WTC11 (cell line): ENCODE measurements at regions not wholly inside any gene's neighbourhood (a gene's known extent, or its start where the extent isn't known, plus 50 kb on each side); places are given as distances from the start of the nearest gene placed in this dataset.

Source experiments
- ATAC-seq: fragments of 200-7000 bp; cut with Tn5 transposase; 2 replicates; pipeline ENCODE4 v1.10.0; 2021; ENCODE audit warnings: mild to moderate bottlenecking, moderate library complexity
- CTCF ChIA-PET: fragments of 300-600 bp; sonication (Branson Sonifier 250); formaldehyde crosslinking; loops from one replicate; lab custom pipeline; 2021; ENCODE audit warnings: antibody characterized with exemption; lab: Charles Lee
- POLR2A ChIA-PET: fragments of 350-600 bp; sonication (Branson Sonifier 250); formaldehyde crosslinking; loops from one replicate; lab custom pipeline; 2021; ENCODE audit warnings: antibody characterized with exemption; lab: Charles Lee
- DNase-seq: peaks from one replicate; pipeline ENCODE4 v3.0.0; 2021; ENCODE audit warnings: low spot score
- H3K27ac Mint-ChIP-seq: 2 replicates; pipeline ENCODE4 v1.8.0; 2021; ENCODE audit warnings: mixed read lengths
- H3K27me3 Mint-ChIP-seq: 2 replicates; pipeline ENCODE4 v1.8.0; 2021; ENCODE audit warnings: low read depth, mild to moderate bottlenecking, moderate library complexity, mixed read lengths
- H3K36me3 Mint-ChIP-seq: 2 replicates; pipeline ENCODE4 v1.8.0; 2021; ENCODE audit warnings: mixed read lengths
- H3K4me1 Mint-ChIP-seq: 2 replicates; pipeline ENCODE4 v1.8.0; 2022; ENCODE audit warnings: mixed read lengths
- H3K4me3 Mint-ChIP-seq: 2 replicates; pipeline ENCODE4 v1.8.0; 2021; ENCODE audit warnings: mild to moderate bottlenecking, moderate library complexity, mixed read lengths
- H3K9me3 Mint-ChIP-seq: 2 replicates; pipeline ENCODE4 v1.8.0; 2021; ENCODE audit warnings: mixed read lengths
- CREM ChIP-seq: sonication (generic); formaldehyde crosslinking; IDR thresholded peaks from 2 replicates; pipeline ENCODE4 v1.8.1; 2022; ENCODE audit warnings: mild to moderate bottlenecking, missing genetic modification reagents, moderate library complexity
- EMX1 ChIP-seq: fragments of 250-450 bp; sonication (Bioruptor Pico); IDR thresholded peaks from 2 replicates; pipeline ENCODE4 v1.8.0; 2021; ENCODE audit warnings: mild to moderate bottlenecking
- FOXP1 ChIP-seq: sonication (generic); formaldehyde crosslinking; IDR thresholded peaks from 2 replicates; pipeline ENCODE4 v1.8.0; 2022; ENCODE audit warnings: missing genetic modification reagents, mild to moderate bottlenecking, moderate library complexity, borderline replicate concordance
- NFE2L1 ChIP-seq: sonication (generic); formaldehyde crosslinking; IDR thresholded peaks from 2 replicates; pipeline ENCODE4 v1.8.1; 2023; ENCODE audit warnings: missing genetic modification reagents
- NR3C1 ChIP-seq: sonication (generic); formaldehyde crosslinking; conservative IDR thresholded peaks from 2 replicates; pipeline ENCODE4 v1.8.1; 2023; ENCODE audit warnings: low read depth, mild to moderate bottlenecking, missing genetic modification reagents
- SMAD4 ChIP-seq: sonication (generic); formaldehyde crosslinking; IDR thresholded peaks from 2 replicates; pipeline ENCODE4 v1.8.0; 2022; ENCODE audit warnings: mild to moderate bottlenecking, missing genetic modification reagents
- SP1 ChIP-seq: sonication (generic); formaldehyde crosslinking; conservative IDR thresholded peaks from 2 replicates; pipeline ENCODE4 v1.8.1; 2022; ENCODE audit warnings: missing genetic modification reagents
- TP53 ChIP-seq: sonication (generic); formaldehyde crosslinking; IDR thresholded peaks from 2 replicates; pipeline ENCODE4 v1.8.1; 2023; ENCODE audit warnings: mild to moderate bottlenecking, missing genetic modification reagents
- ZNF232 ChIP-seq: sonication (generic); formaldehyde crosslinking; IDR thresholded peaks from 2 replicates; pipeline ENCODE4 v1.8.0; 2022; ENCODE audit warnings: mild to moderate bottlenecking, missing genetic modification reagents
- ZNF671 ChIP-seq: fragments of 250-450 bp; sonication (Bioruptor Pico); IDR thresholded peaks from 2 replicates; pipeline ENCODE4 v1.8.0; 2021; ENCODE audit warnings: mild to moderate bottlenecking
- TF ChIP-seq, protein P1 (sequence below): sonication (generic); formaldehyde crosslinking; IDR thresholded peaks from 2 replicates; pipeline ENCODE4 v1.8.1; 2022; ENCODE audit warnings: mild to moderate bottlenecking, missing genetic modification reagents, moderate library complexity, borderline replicate concordance
- TF ChIP-seq, protein P2 (sequence below): fragments of 250-450 bp; sonication (Bioruptor Pico); IDR thresholded peaks from 2 replicates; pipeline ENCODE4 v1.9.0; 2021; ENCODE audit warnings: mild to moderate bottlenecking, borderline replicate concordance
- TF ChIP-seq, protein P3 (sequence below): fragments of 250-450 bp; sonication (Bioruptor Pico); IDR thresholded peaks from 2 replicates; pipeline ENCODE4 v1.9.0; 2021; ENCODE audit warnings: mild to moderate bottlenecking
- TF ChIP-seq, protein P4 (sequence below): fragments of 200-600 bp; IDR thresholded peaks from 2 replicates; pipeline ENCODE4 v1.8.0; 2022; ENCODE audit warnings: antibody characterized with exemption
- TF ChIP-seq, protein P5 (sequence below): sonication (generic); formaldehyde crosslinking; conservative IDR thresholded peaks from 2 replicates; pipeline ENCODE4 v1.8.1; 2022; ENCODE audit warnings: mild to moderate bottlenecking, missing genetic modification reagents
- TF ChIP-seq, protein P6 (sequence below): sonication (generic); formaldehyde crosslinking; IDR thresholded peaks from 2 replicates; pipeline ENCODE4 v1.8.0; 2023; ENCODE audit warnings: mild to moderate bottlenecking, missing genetic modification reagents
- TF ChIP-seq, protein P7 (sequence below): fragments of 250-450 bp; sonication (Bioruptor Pico); IDR thresholded peaks from 2 replicates; pipeline ENCODE4 v1.9.0; 2021; ENCODE audit warnings: mild to moderate bottlenecking
- TF ChIP-seq, protein P8 (sequence below): fragments of 250-450 bp; sonication (Bioruptor Pico); IDR thresholded peaks from 2 replicates; pipeline ENCODE4 v1.8.0; 2021; ENCODE audit warnings: mild to moderate bottlenecking

DNA sequence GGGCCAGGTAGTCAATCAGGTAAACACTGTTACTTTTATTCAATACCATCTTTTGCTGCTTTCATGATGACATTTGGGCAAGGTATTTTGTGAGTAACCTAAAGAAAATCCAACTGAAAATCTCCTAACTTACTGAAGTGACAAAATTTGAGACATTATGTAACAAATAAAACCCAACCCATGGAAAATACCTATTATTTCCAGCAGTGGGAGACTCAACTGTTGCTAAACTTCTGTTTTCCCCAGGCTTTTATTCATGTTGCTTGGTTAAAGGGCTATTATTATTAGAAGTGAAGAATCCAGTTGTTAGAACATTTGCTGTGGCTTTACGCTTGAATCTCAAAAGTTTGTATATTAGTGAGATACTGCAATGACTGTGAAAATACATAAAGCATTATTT, 215.9 kb downstream of the MDFIC start:
- peaks cover 13% of the 10 kb centered on the region for H3K4me1 Mint-ChIP-seq
- CTCF ChIA-PET = no interaction called here
- H3K4me3 Mint-ChIP-seq = no peak overlapping the region
- TF ChIP-seq NR3C1 (CRISPR knock-in tag) (no peak), SMAD4 (CRISPR knock-in tag) (no peak), TP53 (CRISPR knock-in tag) (no peak), FOXP1 (CRISPR knock-in tag) (no peak), ZNF671 (CRISPR knock-in tag) (no peak)
- TF ChIP-seq, all 79 proteins: peak for 0
- H3K27me3 Mint-ChIP-seq = no peaks in the 10 kb centered on the region
- DNase-seq = no peak
- no peaks in the 10 kb centered on the region for H3K36me3 Mint-ChIP-seq
- H3K9me3 Mint-ChIP-seq = no peaks in the 10 kb centered on the region; the same call in 1 of the 2 replicates
- H3K27ac Mint-ChIP-seq = no peak overlapping the region
- POLR2A ChIA-PET = no interaction called here
- no peak for ATAC-seq

DNA sequence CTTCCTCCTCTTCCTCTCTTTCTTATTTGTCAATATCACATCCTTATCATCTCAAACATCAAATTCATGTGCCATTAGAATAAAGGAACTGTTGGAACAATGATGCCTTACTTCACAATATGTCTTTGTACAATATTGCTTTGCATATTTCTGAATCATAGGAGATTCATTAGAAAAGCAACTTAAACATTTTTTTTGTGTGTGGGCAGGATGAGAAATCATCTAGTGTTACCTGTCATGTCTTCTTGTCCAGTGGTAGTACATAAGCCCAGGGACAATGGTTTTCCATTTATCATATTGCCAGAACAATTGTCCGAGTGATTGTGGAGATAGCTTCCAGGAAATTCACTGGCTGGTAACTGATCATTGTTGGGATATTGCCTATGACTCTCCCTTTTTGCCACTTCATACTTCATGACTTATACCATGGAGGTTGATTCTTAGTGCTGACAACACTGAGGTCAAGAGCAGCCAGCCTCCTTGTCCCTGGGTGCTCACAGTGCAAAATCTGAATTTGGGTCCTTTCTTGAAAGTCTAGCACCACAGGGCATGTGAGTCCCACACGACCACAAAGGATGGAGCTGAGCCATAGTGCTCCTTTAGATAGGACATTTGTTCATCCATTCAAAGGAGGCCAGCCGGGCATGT, 215.0 kb downstream of the MDFIC start:
- POLR2A ChIA-PET = no interaction called here
- H3K9me3 Mint-ChIP-seq = peaks cover 4% of the 10 kb centered on the region
- ATAC-seq (no peak), DNase-seq (no peak)
- H3K27me3 Mint-ChIP-seq = no peaks in the 10 kb centered on the region
- peaks cover 13% of the 10 kb centered on the region for H3K4me1 Mint-ChIP-seq
- CTCF ChIA-PET = no interaction called here
- no peak overlapping the region for H3K4me3 Mint-ChIP-seq
- no peaks in the 10 kb centered on the region for H3K36me3 Mint-ChIP-seq
- H3K27ac Mint-ChIP-seq = no peak overlapping the region
- TF ChIP-seq, protein P1, sequence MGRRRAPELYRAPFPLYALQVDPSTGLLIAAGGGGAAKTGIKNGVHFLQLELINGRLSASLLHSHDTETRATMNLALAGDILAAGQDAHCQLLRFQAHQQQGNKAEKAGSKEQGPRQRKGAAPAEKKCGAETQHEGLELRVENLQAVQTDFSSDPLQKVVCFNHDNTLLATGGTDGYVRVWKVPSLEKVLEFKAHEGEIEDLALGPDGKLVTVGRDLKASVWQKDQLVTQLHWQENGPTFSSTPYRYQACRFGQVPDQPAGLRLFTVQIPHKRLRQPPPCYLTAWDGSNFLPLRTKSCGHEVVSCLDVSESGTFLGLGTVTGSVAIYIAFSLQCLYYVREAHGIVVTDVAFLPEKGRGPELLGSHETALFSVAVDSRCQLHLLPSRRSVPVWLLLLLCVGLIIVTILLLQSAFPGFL = no peak
- TF ChIP-seq EMX1 (CRISPR knock-in tag) = no peak
- TF ChIP-seq SP1 = no peak
- TF ChIP-seq ZNF232 = no peak
- no peak for TF ChIP-seq TP53 (CRISPR knock-in tag)
- TF ChIP-seq, protein P2, sequence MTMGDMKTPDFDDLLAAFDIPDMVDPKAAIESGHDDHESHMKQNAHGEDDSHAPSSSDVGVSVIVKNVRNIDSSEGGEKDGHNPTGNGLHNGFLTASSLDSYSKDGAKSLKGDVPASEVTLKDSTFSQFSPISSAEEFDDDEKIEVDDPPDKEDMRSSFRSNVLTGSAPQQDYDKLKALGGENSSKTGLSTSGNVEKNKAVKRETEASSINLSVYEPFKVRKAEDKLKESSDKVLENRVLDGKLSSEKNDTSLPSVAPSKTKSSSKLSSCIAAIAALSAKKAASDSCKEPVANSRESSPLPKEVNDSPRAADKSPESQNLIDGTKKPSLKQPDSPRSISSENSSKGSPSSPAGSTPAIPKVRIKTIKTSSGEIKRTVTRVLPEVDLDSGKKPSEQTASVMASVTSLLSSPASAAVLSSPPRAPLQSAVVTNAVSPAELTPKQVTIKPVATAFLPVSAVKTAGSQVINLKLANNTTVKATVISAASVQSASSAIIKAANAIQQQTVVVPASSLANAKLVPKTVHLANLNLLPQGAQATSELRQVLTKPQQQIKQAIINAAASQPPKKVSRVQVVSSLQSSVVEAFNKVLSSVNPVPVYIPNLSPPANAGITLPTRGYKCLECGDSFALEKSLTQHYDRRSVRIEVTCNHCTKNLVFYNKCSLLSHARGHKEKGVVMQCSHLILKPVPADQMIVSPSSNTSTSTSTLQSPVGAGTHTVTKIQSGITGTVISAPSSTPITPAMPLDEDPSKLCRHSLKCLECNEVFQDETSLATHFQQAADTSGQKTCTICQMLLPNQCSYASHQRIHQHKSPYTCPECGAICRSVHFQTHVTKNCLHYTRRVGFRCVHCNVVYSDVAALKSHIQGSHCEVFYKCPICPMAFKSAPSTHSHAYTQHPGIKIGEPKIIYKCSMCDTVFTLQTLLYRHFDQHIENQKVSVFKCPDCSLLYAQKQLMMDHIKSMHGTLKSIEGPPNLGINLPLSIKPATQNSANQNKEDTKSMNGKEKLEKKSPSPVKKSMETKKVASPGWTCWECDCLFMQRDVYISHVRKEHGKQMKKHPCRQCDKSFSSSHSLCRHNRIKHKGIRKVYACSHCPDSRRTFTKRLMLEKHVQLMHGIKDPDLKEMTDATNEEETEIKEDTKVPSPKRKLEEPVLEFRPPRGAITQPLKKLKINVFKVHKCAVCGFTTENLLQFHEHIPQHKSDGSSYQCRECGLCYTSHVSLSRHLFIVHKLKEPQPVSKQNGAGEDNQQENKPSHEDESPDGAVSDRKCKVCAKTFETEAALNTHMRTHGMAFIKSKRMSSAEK = no peak
- TF ChIP-seq, protein P3, sequence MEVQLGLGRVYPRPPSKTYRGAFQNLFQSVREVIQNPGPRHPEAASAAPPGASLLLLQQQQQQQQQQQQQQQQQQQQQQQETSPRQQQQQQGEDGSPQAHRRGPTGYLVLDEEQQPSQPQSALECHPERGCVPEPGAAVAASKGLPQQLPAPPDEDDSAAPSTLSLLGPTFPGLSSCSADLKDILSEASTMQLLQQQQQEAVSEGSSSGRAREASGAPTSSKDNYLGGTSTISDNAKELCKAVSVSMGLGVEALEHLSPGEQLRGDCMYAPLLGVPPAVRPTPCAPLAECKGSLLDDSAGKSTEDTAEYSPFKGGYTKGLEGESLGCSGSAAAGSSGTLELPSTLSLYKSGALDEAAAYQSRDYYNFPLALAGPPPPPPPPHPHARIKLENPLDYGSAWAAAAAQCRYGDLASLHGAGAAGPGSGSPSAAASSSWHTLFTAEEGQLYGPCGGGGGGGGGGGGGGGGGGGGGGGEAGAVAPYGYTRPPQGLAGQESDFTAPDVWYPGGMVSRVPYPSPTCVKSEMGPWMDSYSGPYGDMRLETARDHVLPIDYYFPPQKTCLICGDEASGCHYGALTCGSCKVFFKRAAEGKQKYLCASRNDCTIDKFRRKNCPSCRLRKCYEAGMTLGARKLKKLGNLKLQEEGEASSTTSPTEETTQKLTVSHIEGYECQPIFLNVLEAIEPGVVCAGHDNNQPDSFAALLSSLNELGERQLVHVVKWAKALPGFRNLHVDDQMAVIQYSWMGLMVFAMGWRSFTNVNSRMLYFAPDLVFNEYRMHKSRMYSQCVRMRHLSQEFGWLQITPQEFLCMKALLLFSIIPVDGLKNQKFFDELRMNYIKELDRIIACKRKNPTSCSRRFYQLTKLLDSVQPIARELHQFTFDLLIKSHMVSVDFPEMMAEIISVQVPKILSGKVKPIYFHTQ (CRISPR knock-in tag) = no peak
- TF ChIP-seq, protein P4, sequence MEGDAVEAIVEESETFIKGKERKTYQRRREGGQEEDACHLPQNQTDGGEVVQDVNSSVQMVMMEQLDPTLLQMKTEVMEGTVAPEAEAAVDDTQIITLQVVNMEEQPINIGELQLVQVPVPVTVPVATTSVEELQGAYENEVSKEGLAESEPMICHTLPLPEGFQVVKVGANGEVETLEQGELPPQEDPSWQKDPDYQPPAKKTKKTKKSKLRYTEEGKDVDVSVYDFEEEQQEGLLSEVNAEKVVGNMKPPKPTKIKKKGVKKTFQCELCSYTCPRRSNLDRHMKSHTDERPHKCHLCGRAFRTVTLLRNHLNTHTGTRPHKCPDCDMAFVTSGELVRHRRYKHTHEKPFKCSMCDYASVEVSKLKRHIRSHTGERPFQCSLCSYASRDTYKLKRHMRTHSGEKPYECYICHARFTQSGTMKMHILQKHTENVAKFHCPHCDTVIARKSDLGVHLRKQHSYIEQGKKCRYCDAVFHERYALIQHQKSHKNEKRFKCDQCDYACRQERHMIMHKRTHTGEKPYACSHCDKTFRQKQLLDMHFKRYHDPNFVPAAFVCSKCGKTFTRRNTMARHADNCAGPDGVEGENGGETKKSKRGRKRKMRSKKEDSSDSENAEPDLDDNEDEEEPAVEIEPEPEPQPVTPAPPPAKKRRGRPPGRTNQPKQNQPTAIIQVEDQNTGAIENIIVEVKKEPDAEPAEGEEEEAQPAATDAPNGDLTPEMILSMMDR = no peak
- TF ChIP-seq, protein P5, sequence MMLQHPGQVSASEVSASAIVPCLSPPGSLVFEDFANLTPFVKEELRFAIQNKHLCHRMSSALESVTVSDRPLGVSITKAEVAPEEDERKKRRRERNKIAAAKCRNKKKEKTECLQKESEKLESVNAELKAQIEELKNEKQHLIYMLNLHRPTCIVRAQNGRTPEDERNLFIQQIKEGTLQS (CRISPR knock-in tag) = no peak
- TF ChIP-seq, protein P6, sequence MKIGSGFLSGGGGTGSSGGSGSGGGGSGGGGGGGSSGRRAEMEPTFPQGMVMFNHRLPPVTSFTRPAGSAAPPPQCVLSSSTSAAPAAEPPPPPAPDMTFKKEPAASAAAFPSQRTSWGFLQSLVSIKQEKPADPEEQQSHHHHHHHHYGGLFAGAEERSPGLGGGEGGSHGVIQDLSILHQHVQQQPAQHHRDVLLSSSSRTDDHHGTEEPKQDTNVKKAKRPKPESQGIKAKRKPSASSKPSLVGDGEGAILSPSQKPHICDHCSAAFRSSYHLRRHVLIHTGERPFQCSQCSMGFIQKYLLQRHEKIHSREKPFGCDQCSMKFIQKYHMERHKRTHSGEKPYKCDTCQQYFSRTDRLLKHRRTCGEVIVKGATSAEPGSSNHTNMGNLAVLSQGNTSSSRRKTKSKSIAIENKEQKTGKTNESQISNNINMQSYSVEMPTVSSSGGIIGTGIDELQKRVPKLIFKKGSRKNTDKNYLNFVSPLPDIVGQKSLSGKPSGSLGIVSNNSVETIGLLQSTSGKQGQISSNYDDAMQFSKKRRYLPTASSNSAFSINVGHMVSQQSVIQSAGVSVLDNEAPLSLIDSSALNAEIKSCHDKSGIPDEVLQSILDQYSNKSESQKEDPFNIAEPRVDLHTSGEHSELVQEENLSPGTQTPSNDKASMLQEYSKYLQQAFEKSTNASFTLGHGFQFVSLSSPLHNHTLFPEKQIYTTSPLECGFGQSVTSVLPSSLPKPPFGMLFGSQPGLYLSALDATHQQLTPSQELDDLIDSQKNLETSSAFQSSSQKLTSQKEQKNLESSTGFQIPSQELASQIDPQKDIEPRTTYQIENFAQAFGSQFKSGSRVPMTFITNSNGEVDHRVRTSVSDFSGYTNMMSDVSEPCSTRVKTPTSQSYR (CRISPR knock-in tag) = no peak
- TF ChIP-seq, protein P7, sequence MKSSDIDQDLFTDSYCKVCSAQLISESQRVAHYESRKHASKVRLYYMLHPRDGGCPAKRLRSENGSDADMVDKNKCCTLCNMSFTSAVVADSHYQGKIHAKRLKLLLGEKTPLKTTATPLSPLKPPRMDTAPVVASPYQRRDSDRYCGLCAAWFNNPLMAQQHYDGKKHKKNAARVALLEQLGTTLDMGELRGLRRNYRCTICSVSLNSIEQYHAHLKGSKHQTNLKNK = no peak
- TF ChIP-seq CREM (CRISPR knock-in tag) = no peak
- TF ChIP-seq, protein P8, sequence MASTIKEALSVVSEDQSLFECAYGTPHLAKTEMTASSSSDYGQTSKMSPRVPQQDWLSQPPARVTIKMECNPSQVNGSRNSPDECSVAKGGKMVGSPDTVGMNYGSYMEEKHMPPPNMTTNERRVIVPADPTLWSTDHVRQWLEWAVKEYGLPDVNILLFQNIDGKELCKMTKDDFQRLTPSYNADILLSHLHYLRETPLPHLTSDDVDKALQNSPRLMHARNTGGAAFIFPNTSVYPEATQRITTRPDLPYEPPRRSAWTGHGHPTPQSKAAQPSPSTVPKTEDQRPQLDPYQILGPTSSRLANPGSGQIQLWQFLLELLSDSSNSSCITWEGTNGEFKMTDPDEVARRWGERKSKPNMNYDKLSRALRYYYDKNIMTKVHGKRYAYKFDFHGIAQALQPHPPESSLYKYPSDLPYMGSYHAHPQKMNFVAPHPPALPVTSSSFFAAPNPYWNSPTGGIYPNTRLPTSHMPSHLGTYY (CRISPR knock-in tag) = no peak
- TF ChIP-seq NFE2L1 (CRISPR knock-in tag) = no peak
